ENCODE measurements at regions not wholly inside any gene's neighbourhood (a gene's known extent, or its start where the extent isn't known, plus 50 kb on each side); places are given as distances from the start of the nearest gene placed in this dataset.

- Histone ChIP-seq H3K4me1 (ENCODE audit: control insufficient read depth, insufficient read depth, low read length) (no peaks in the 10 kb centered on the region), H4K91ac (ENCODE audit: insufficient read depth, low read depth, low read length) (no peak overlapping the region), H4K8ac (ENCODE audit: low read depth in 2 of 2, low read length in 2 of 2) (no peak overlapping the region), H3K18ac (ENCODE audit: low read depth, low read length) (no peak overlapping the region), H3K4ac (ENCODE audit: low read depth, low read length) (no peak overlapping the region), H3K23ac (ENCODE audit: low read depth, low read length) (no peak overlapping the region), H4K5ac (ENCODE audit: low read depth, low read length) (no peak overlapping the region), H3K14ac (replicated peaks; ENCODE audit: low read depth, low read length) (no peak overlapping the region), H3K79me1 (ENCODE audit: low read depth in 1 of 2, low read length in 2 of 2) (no peaks in the 10 kb centered on the region), H2AK5ac (ENCODE audit: low read depth, low read length) (no peak overlapping the region), H3K27ac (ENCODE audit: insufficient read depth, low read length) (no peak overlapping the region), H3K56ac (ENCODE audit: extremely low read depth, insufficient read depth, low read length) (no peak overlapping the region), H2AK9ac (replicated peaks; ENCODE audit: low read depth, low read length, poor library complexity) (no peak overlapping the region), H4K20me1 (ENCODE audit: insufficient read depth, low read length) (no peaks in the 10 kb centered on the region), H2BK120ac (ENCODE audit: low read depth, low read length) (no peak overlapping the region), H3K9me3 (ENCODE audit: control insufficient read depth, insufficient read depth, low read length) (no peaks in the 10 kb centered on the region), H3K4me3 (ENCODE audit: insufficient read depth, low read depth, low read length) (no peak overlapping the region), H3K36me3 (ENCODE audit: control insufficient read depth, insufficient read depth, low read length) (no peaks in the 10 kb centered on the region), H2BK15ac (ENCODE audit: low read depth, low read length) (no peak overlapping the region), H3K9me1 (ENCODE audit: insufficient read depth, low read length) (no peaks in the 10 kb centered on the region), H3K27me3 (ENCODE audit: control insufficient read depth, insufficient read depth, low read length) (no peaks in the 10 kb centered on the region), H2BK20ac (ENCODE audit: low read depth, low read length) (no peak overlapping the region), H3K4me2 (ENCODE audit: low read depth, low read length) (no peak overlapping the region), H2AFZ (replicated peaks; ENCODE audit: low read length, poor library complexity) (no peak overlapping the region), H3K9ac (ENCODE audit: low read depth, low read length) (no peak overlapping the region), H2BK5ac (ENCODE audit: low read depth, low read length, poor library complexity, severe bottlenecking) (no peak overlapping the region)
- in situ Hi-C loops (cut with MboI; ENCODE audit: low sequenced_read_pairs) (no loop called here), intact Hi-C loops (cut with micrococcal nuclease) (no loop called here), dilution Hi-C loops (cut with HindIII; ENCODE audit: low sequenced_read_pairs, unreplicated experiment) (no loop called here)
- no TSS peak for BruUV-seq (replicated peaks)
- CTCF ChIA-PET, result interaction anchor here (0.6 to 1.8 kb wide), 2 partner anchors 21 to 54 kb away, joined by 4 to 7 read pairs; no protein-coding TSS in a partner anchor
- DNase-seq (no peak), ATAC-seq (ENCODE audit: low read depth) (no peak)
- no peak for TF ChIP-seq SMC3 (IDR thresholded peaks at IDR 0.05; ENCODE audit: low read depth, low read length)
- no peak for TF ChIP-seq CEBPB (IDR thresholded peaks at IDR 0.05; ENCODE audit: low read depth, low read length)
- no peak for TF ChIP-seq MAZ (IDR thresholded peaks at IDR 0.05; ENCODE audit: borderline replicate concordance, low read depth, low read length)
- no peak for TF ChIP-seq RCOR1 (IDR thresholded peaks at IDR 0.05; ENCODE audit: insufficient replicate concordance, low read length)
- TF ChIP-seq, protein P1, sequence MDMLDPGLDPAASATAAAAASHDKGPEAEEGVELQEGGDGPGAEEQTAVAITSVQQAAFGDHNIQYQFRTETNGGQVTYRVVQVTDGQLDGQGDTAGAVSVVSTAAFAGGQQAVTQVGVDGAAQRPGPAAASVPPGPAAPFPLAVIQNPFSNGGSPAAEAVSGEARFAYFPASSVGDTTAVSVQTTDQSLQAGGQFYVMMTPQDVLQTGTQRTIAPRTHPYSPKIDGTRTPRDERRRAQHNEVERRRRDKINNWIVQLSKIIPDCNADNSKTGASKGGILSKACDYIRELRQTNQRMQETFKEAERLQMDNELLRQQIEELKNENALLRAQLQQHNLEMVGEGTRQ (IDR thresholded peaks at IDR 0.05; ENCODE audit: low read depth, low read length), result no peak
- no peak for TF ChIP-seq CHD1 (IDR thresholded peaks at IDR 0.05; ENCODE audit: low read depth, low read length)
- POLR2A ChIA-PET (ENCODE audit: unreplicated experiment), result no interaction called here
These were observed 78.5 kb upstream of the CSRP2 start for GRCh38 chr12:76957301-76957700.
